Mesenchymal stem cell (in vitro differentiated cells and primary cell): ENCODE measurements at regions not wholly inside any gene's neighbourhood (a gene's known extent, or its start where the extent isn't known, plus 50 kb on each side); places are given as distances from the start of the nearest gene placed in this dataset.
"Not testable (repeated sequence)": the region's sequence is repeated elsewhere in the genome, so short reads cannot be mapped to it uniquely, and the experiment has no call there.

Source experiments
- DNase-seq: peaks from one replicate; pipeline ENCODE4 v3.0.0-alpha.2; 2013
- H2AFZ ChIP-seq: one replicate; pipeline ENCODE4 v1.6.1; 2013; ENCODE audit warnings: low read depth, mild to moderate bottlenecking, control low read depth, inconsistent platforms, low read length, moderate library complexity
- H2AK5ac ChIP-seq: 2 replicates; pipeline ENCODE4 v1.6.1; 2013; ENCODE audit warnings: low read length, moderate library complexity, mild to moderate bottlenecking, inconsistent platforms; ENCODE audit not compliant: severe bottlenecking
- H2BK120ac ChIP-seq: one replicate; pipeline ENCODE4 v1.6.1; 2013; ENCODE audit warnings: low read depth, mild to moderate bottlenecking, inconsistent platforms, low read length, moderate library complexity
- H2BK12ac ChIP-seq, 2 experiments: one replicate each; pipeline ENCODE4 v1.6.1; 2013; ENCODE audit warnings: inconsistent platforms in 2 of 2, low read length in 2 of 2, mild to moderate bottlenecking in 2 of 2, moderate library complexity in 2 of 2, control low read depth in 1 of 2
- H2BK15ac ChIP-seq: one replicate; pipeline ENCODE4 v1.6.1; 2013; ENCODE audit warnings: mild to moderate bottlenecking, low read depth, inconsistent platforms; ENCODE audit not compliant: poor library complexity, severe bottlenecking
- H2BK5ac ChIP-seq: 2 replicates; pipeline ENCODE4 v1.6.1; 2013; ENCODE audit warnings: low read depth, mild to moderate bottlenecking, low read length, control low read depth, inconsistent platforms; ENCODE audit not compliant: poor library complexity, severe bottlenecking
- H3K14ac ChIP-seq, 2 experiments: one replicate each; pipeline ENCODE4 v1.6.1; 2013; ENCODE audit warnings: inconsistent platforms in 2 of 2, low read length in 2 of 2, control low read depth in 1 of 2, mild to moderate bottlenecking in 1 of 2, moderate library complexity in 1 of 2
- H3K18ac ChIP-seq, 2 experiments: one replicate each; pipeline ENCODE4 v1.6.1; 2013; ENCODE audit warnings: inconsistent platforms in 2 of 2, low read length in 2 of 2, control low read depth in 1 of 2, low read depth in 1 of 2, mild to moderate bottlenecking in 1 of 2
- H3K23ac ChIP-seq, 2 experiments: one replicate each; pipeline ENCODE4 v1.6.1; 2013; ENCODE audit warnings: inconsistent platforms in 2 of 2, low read length in 2 of 2, mild to moderate bottlenecking in 2 of 2, moderate library complexity in 2 of 2, control low read depth in 1 of 2
- H3K27ac ChIP-seq: 2 replicates; pipeline ENCODE4 v1.5.1; 2013; ENCODE audit warnings: mild to moderate bottlenecking, moderate library complexity, low read length, control low read depth, inconsistent platforms; ENCODE audit not compliant: poor library complexity, severe bottlenecking
- H3K27me3 ChIP-seq, 2 experiments: 2 replicates each; pipeline versions ENCODE4 v1.6.1 to v1.7.0; 2013; ENCODE audit warnings: low read length in 2 of 2, mild to moderate bottlenecking in 2 of 2, moderate library complexity in 2 of 2, control low read depth in 1 of 2, inconsistent platforms in 1 of 2; ENCODE audit not compliant: control insufficient read depth in 1 of 2, insufficient read depth in 1 of 2
- H3K36me3 ChIP-seq, 2 experiments: 2 replicates each; pipeline versions ENCODE4 v1.6.1 to v1.7.0; 2013; ENCODE audit warnings: low read length in 2 of 2, control low read depth in 1 of 2, inconsistent platforms in 1 of 2, low read depth in 1 of 2, mild to moderate bottlenecking in 1 of 2; ENCODE audit not compliant: insufficient read depth in 2 of 2, control insufficient read depth in 1 of 2
- H3K4ac ChIP-seq, 2 experiments: one replicate each; pipeline ENCODE4 v1.6.1; 2013; ENCODE audit warnings: inconsistent platforms in 2 of 2, low read length in 2 of 2, mild to moderate bottlenecking in 2 of 2, moderate library complexity in 2 of 2, control low read depth in 1 of 2, low read depth in 1 of 2
- H3K4me1 ChIP-seq: 2 replicates; pipeline ENCODE4 v1.6.1; 2013; ENCODE audit warnings: low read depth, low read length, control low read depth; ENCODE audit not compliant: control insufficient read depth, insufficient read depth
- H3K4me2 ChIP-seq: 2 replicates; pipeline ENCODE4 v1.6.1; 2013; ENCODE audit warnings: low read length, mild to moderate bottlenecking, inconsistent platforms; ENCODE audit not compliant: poor library complexity, severe bottlenecking
- H3K4me3 ChIP-seq, 2 experiments: 2 replicates each; pipeline versions ENCODE4 v1.5.1 to v1.7.0; 2013; ENCODE audit warnings: low read length in 2 of 2, mild to moderate bottlenecking in 2 of 2, control low read depth in 1 of 2, low read depth in 1 of 2; ENCODE audit not compliant: insufficient read depth in 1 of 2
- H3K79me1 ChIP-seq: replicated peaks from 2 replicates; pipeline ENCODE4 v1.6.1; 2013; ENCODE audit warnings: mild to moderate bottlenecking, control low read depth, low read length, inconsistent platforms; ENCODE audit not compliant: poor library complexity, severe bottlenecking
- H3K9ac ChIP-seq: 2 replicates; pipeline ENCODE4 v1.7.0; 2013; ENCODE audit warnings: mild to moderate bottlenecking, low read length, moderate library complexity
- H3K9me3 ChIP-seq: 2 replicates; pipeline ENCODE4 v1.7.0; 2013; ENCODE audit warnings: mild to moderate bottlenecking, low read length; ENCODE audit not compliant: control insufficient read depth
- H4K8ac ChIP-seq: one replicate; pipeline ENCODE4 v1.6.1; 2013; ENCODE audit warnings: inconsistent platforms, mild to moderate bottlenecking, low read length, moderate library complexity
- H4K91ac ChIP-seq: one replicate; pipeline ENCODE4 v1.6.1; 2013; ENCODE audit warnings: mild to moderate bottlenecking, low read length, inconsistent platforms
- WGBS: methylation state at CpG from one replicate; pipeline ENCODE4 v1.1.7; 2013; ENCODE audit warnings: mixed read lengths; 5-methylcytosine and 5-hydroxymethylcytosine counted together

DNA sequence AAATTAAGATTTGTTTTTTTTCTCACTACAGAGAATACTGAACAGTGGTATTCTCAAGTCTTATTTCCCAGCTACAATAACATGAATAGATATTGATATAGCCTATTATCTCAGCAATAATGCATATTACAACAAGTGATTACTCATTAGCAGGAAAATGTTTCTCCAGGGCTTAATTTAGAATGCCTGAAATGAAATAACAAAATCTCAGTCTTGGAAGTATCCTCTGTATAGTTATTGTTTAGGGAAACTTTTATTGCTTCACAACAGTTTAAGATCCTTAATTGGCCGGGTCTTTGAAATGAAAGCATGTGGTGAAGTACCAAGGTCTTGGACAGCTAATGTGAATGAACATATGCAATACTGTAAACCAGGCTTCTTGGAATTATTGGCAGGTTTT lies 79.1 kb upstream of the ZEB1 start:
- no peak overlapping the region for H2BK15ac ChIP-seq
- no peak overlapping the region for H3K9ac ChIP-seq
- no peaks in the 10 kb centered on the region for H3K27me3 ChIP-seq
- H4K91ac ChIP-seq, result no peak overlapping the region
- peaks cover 9% of the 10 kb centered on the region for H3K9me3 ChIP-seq
- no peak overlapping the region for H3K27ac ChIP-seq
- peaks cover 8% of the 10 kb centered on the region for H3K4me1 ChIP-seq
- no peak overlapping the region for H2BK120ac ChIP-seq
- H3K4ac ChIP-seq, result no peak overlapping the region
- H2AK5ac ChIP-seq, result no peak overlapping the region
- H3K79me1 ChIP-seq, result no peaks in the 10 kb centered on the region
- H3K18ac ChIP-seq, result no peak overlapping the region
- no peak overlapping the region for H3K4me2 ChIP-seq
- no peak for DNase-seq
- H3K36me3 ChIP-seq, result no peaks in the 10 kb centered on the region
- H2BK12ac ChIP-seq, result no peak overlapping the region
- no peak overlapping the region for H3K4me3 ChIP-seq
- no peak overlapping the region for H2AFZ ChIP-seq
- no peak overlapping the region for H3K23ac ChIP-seq
- no peak overlapping the region for H3K14ac ChIP-seq
- no peak overlapping the region for H4K8ac ChIP-seq
- no peak overlapping the region for H2BK5ac ChIP-seq
- WGBS, result 90% methylated on average over 1 of the region's 1 CpG

DNA sequence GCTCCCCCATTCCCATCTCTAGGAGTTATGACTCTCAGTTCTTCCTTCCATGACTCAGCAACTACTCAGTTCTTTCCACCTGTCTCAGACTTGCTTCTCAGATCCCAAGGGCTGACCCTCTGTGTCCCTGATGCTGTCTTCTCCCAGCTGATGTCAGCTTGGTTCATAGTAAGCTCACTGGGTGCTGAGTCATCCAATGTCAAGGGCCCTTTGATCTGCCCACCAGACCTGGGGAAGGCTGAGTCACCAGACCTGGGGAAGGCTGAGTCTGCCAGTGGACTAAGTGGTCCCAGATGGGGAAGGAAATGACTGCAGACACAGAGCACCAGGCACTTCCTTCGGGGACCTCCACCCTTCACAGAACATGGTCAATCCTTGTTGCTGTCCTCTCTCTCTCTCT lies 76.1 kb upstream of the ZEB1 start:
- Histone ChIP-seq H3K79me1 (no peaks in the 10 kb centered on the region), H3K27ac (no peak overlapping the region)
- DNase-seq, result peak; percentile 92

DNA sequence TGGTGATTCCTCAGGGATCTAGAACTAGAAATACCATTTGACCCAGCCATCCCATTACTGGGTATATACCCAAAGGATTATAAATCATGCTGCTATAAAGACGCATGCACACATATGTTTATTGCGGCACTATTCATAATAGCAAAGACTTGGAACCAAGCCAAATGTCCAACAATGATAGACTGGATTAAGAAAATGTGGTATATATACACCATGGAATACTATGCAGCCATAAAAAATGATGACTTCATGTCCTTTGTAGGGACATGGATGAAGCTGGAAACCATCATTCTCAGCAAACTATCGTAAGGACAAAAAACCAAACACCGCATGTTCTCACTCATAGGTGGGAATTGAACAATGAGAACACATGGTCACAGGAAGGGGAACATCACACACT lies 67.9 kb upstream of the ZEB1 start:
- H2BK120ac ChIP-seq, H3K36me3 ChIP-seq, H3K14ac ChIP-seq, H2AK5ac ChIP-seq, H2BK5ac ChIP-seq, H4K91ac ChIP-seq, H3K23ac ChIP-seq, H2AFZ ChIP-seq, H3K27me3 ChIP-seq, H3K9me3 ChIP-seq, H3K79me1 ChIP-seq, H3K27ac ChIP-seq, H3K18ac ChIP-seq, H3K4me2 ChIP-seq, DNase-seq, H2BK12ac ChIP-seq, H3K4me3 ChIP-seq, H4K8ac ChIP-seq, H2BK15ac ChIP-seq, H3K4me1 ChIP-seq, H3K9ac ChIP-seq, H3K4ac ChIP-seq: not testable (repeated sequence)
- no CpG with 5 or more reads among the region's 4 CpGs for WGBS

More for the DNA sequence above, 76.1 kb upstream of the ZEB1 start:
- H4K8ac ChIP-seq, result no peak overlapping the region
- no peak overlapping the region for H2BK5ac ChIP-seq
- no peaks in the 10 kb centered on the region for H3K27me3 ChIP-seq
- H3K14ac ChIP-seq, result no peak overlapping the region
- H2BK12ac ChIP-seq, result peak overlapping the region in 1 of 2 experiments; percentile 64
- H3K4me1 ChIP-seq, result peaks cover 8% of the 10 kb centered on the region
- no CpG with 5 or more reads among the region's 1 CpG for WGBS
- H2BK15ac ChIP-seq, result no peak overlapping the region
- H3K4me3 ChIP-seq, result no peak overlapping the region
- no peak overlapping the region for H3K4me2 ChIP-seq
- no peak overlapping the region for H4K91ac ChIP-seq
- H3K18ac ChIP-seq, result peak overlapping the region in 1 of 2 experiments; percentile 30
- peaks cover 3% of the 10 kb centered on the region for H3K9me3 ChIP-seq
- no peak overlapping the region for H2BK120ac ChIP-seq
- H3K9ac ChIP-seq, result no peak overlapping the region
- H2AFZ ChIP-seq, result no peak overlapping the region
- H3K23ac ChIP-seq, result no peak overlapping the region
- H3K36me3 ChIP-seq, result no peaks in the 10 kb centered on the region
- no peak overlapping the region for H3K4ac ChIP-seq
- no peak overlapping the region for H2AK5ac ChIP-seq

GRCh38 chr10:31253237-31253636 lies 65.8 kb upstream of the ZEB1 start:
- Histone ChIP-seq H2BK15ac (no peak overlapping the region), H3K9me3 (no peaks in the 10 kb centered on the region), H3K79me1 (no peaks in the 10 kb centered on the region), H3K4me1 (no peaks in the 10 kb centered on the region), H3K4me2 (no peak overlapping the region), H3K9ac (no peak overlapping the region), H3K27me3 (no peaks in the 10 kb centered on the region), H3K4ac (no peak overlapping the region), H3K14ac (no peak overlapping the region), H4K91ac (no peak overlapping the region), H3K27ac (no peak overlapping the region), H2AK5ac (no peak overlapping the region), H2BK12ac (no peak overlapping the region), H4K8ac (no peak overlapping the region), H3K36me3 (no peaks in the 10 kb centered on the region), H2BK5ac (no peak overlapping the region), H3K23ac (no peak overlapping the region), H3K18ac (no peak overlapping the region), H2AFZ (no peak overlapping the region), H2BK120ac (no peak overlapping the region), H3K4me3 (no peak overlapping the region)
- WGBS, result 40% methylated on average over 1 of the region's 1 CpG
- no peak for DNase-seq
